Nephron progenitor cell (in vitro differentiated cells): ENCODE measurements at regions not wholly inside any gene's neighbourhood (a gene's known extent, or its start where the extent isn't known, plus 50 kb on each side); places are given as distances from the start of the nearest gene placed in this dataset.

Experiments
- DNase-seq: peaks from one replicate; pipeline ENCODE4 v3.0.0; 2021
- H3K27ac Mint-ChIP-seq: 2 replicates; pipeline ENCODE4 v1.8.0; 2021; ENCODE audit warnings: mild to moderate bottlenecking, moderate library complexity, mixed read lengths
- H3K27me3 Mint-ChIP-seq: 2 replicates; pipeline ENCODE4 v1.8.0; 2021; ENCODE audit warnings: mild to moderate bottlenecking, low read depth, mixed read lengths; ENCODE audit not compliant: poor library complexity
- H3K36me3 Mint-ChIP-seq: 2 replicates; pipeline ENCODE4 v1.8.0; 2021; ENCODE audit warnings: low read depth, mixed read lengths
- H3K4me1 Mint-ChIP-seq: 2 replicates; pipeline ENCODE4 v1.8.0; 2021; ENCODE audit warnings: mixed read lengths
- H3K4me3 Mint-ChIP-seq: 2 replicates; pipeline ENCODE4 v1.8.0; 2021; ENCODE audit warnings: mild to moderate bottlenecking, moderate library complexity, mixed read lengths
- H3K9me3 Mint-ChIP-seq: 2 replicates; pipeline ENCODE4 v1.8.0; 2021; ENCODE audit warnings: mild to moderate bottlenecking, moderate library complexity, mixed read lengths
- TF ChIP-seq, protein P1 (sequence below): fragments of 200-600 bp; sonication (generic); IDR thresholded peaks from 2 replicates; pipeline ENCODE4 v1.5.0; 2021; ENCODE audit warnings: antibody characterized with exemption

DNA sequence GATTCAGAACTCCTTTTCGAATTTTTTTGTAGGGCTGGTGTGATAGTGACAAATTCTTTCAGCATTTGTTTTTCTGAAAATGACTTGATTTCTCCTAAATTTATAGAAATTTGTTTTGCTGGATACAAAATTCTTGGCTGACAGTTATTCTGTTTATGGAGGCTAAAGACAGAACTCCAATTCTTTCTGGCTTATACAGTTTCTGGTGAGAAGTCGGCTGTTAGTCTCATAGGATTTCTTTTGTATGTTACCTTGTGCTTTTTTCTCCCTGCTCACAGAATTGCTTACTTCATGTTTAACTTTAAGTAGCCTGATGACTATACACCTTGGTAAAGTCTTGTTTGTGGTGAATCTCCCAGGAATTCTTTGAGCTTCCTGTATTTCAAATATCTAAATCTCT is 1264.6 kb downstream of the NSUN3 start:
- TF ChIP-seq, protein P1, sequence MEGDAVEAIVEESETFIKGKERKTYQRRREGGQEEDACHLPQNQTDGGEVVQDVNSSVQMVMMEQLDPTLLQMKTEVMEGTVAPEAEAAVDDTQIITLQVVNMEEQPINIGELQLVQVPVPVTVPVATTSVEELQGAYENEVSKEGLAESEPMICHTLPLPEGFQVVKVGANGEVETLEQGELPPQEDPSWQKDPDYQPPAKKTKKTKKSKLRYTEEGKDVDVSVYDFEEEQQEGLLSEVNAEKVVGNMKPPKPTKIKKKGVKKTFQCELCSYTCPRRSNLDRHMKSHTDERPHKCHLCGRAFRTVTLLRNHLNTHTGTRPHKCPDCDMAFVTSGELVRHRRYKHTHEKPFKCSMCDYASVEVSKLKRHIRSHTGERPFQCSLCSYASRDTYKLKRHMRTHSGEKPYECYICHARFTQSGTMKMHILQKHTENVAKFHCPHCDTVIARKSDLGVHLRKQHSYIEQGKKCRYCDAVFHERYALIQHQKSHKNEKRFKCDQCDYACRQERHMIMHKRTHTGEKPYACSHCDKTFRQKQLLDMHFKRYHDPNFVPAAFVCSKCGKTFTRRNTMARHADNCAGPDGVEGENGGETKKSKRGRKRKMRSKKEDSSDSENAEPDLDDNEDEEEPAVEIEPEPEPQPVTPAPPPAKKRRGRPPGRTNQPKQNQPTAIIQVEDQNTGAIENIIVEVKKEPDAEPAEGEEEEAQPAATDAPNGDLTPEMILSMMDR = no peak
- H3K27me3 Mint-ChIP-seq = no peaks in the 10 kb centered on the region
- H3K36me3 Mint-ChIP-seq = no peaks in the 10 kb centered on the region
- H3K27ac Mint-ChIP-seq = no peak overlapping the region
- H3K9me3 Mint-ChIP-seq = peaks cover 24% of the 10 kb centered on the region
- no peak for DNase-seq
- no peaks in the 10 kb centered on the region for H3K4me1 Mint-ChIP-seq
- H3K4me3 Mint-ChIP-seq = no peak overlapping the region

DNA sequence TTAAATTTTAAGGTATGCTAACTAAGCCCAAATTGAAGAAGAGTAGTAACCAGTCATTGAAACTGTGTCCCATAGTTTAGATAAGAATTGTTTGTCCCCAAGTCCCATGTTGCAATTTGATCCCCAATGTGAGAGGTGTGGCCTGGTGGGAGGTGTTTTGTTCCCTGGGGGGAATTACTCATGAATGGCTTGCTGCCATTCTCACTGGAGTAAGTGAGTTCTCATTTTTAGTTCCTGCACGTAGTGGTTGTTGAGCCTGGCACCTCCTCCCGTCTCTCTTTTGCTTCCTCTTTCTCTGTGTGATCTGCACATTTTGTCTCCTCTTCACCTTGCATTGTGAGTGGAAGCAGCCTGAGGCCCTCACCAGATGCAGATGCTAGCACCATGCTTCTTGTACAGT is 1271.0 kb downstream of the NSUN3 start:
- H3K4me3 Mint-ChIP-seq = no peak overlapping the region
- DNase-seq = no peak
- no peaks in the 10 kb centered on the region for H3K36me3 Mint-ChIP-seq
- H3K4me1 Mint-ChIP-seq = no peaks in the 10 kb centered on the region
- TF ChIP-seq, protein P1 = no peak
- no peaks in the 10 kb centered on the region for H3K27me3 Mint-ChIP-seq
- H3K9me3 Mint-ChIP-seq = no peaks in the 10 kb centered on the region
- no peak overlapping the region for H3K27ac Mint-ChIP-seq

DNA sequence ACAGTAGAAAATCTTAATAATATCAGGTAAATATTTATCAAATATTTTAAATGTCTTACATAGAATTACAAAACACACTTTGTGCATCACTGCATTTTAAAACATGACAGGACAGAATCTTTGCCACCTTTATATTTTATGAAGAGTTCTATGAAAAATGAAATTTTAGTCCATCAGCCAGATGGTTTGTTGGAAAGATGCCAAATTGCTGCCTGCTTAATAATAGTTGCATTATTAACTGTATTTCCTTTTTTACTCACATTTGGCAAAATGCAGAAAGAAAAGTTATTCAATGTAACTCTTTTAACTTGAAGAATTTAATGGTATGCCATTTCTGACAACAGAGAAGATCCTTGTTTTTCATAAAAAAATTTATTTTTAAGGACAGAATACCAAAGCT is 1271.6 kb downstream of the NSUN3 start:
- DNase-seq = no peak
- no peak overlapping the region for H3K4me3 Mint-ChIP-seq
- no peaks in the 10 kb centered on the region for H3K27me3 Mint-ChIP-seq
- no peaks in the 10 kb centered on the region for H3K36me3 Mint-ChIP-seq
- H3K4me1 Mint-ChIP-seq = no peaks in the 10 kb centered on the region
- H3K27ac Mint-ChIP-seq = no peak overlapping the region
- no peaks in the 10 kb centered on the region for H3K9me3 Mint-ChIP-seq
- TF ChIP-seq, protein P1 = no peak

DNA sequence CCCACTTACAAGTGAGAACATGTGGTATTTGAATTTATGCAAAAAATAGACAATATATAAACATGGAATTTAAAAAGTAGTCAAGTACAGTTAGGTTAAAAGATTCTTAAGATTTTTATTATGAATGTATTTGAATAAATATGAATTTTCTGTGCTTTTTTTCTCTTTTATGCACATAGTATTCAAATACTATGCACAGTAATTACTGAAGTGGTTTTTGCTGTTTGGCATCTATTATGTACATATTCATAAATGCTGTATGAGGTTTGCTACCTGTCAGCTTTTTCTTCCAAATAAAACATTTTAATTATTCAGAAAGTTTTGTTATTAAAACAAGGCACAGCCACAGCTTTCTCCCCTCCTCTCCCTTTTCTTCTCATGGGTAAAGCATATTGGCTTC is 1272.7 kb downstream of the NSUN3 start:
- H3K36me3 Mint-ChIP-seq = no peaks in the 10 kb centered on the region
- H3K9me3 Mint-ChIP-seq = no peaks in the 10 kb centered on the region
- TF ChIP-seq, protein P1 = no peak
- no peak overlapping the region for H3K27ac Mint-ChIP-seq
- no peak for DNase-seq
- no peak overlapping the region for H3K4me3 Mint-ChIP-seq
- H3K4me1 Mint-ChIP-seq = no peaks in the 10 kb centered on the region
- H3K27me3 Mint-ChIP-seq = no peaks in the 10 kb centered on the region

DNA sequence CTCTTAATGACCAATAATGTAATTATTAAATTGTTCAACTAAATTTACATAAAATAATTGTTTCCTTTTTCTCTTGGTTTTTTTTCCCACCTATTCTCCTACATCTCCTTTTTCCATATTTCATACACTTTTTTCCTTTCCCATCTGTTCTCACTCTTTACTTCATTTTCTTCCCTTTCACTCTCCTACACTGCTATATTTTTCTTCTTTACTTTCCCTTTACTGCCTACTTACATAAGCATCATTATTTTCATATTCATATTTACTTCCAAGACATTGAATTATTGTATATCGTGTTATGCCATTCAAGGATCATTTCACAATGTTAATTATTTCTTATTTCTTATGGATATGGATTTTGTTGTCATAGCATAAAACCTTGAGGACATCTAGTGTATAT is 1275.6 kb downstream of the NSUN3 start:
- Mint-ChIP-seq H3K36me3 (no peaks in the 10 kb centered on the region), H3K9me3 (no peaks in the 10 kb centered on the region), H3K27me3 (peaks cover 4% of the 10 kb centered on the region), H3K4me1 (peaks cover 9% of the 10 kb centered on the region), H3K4me3 (no peak overlapping the region), H3K27ac (no peak overlapping the region)
- DNase-seq = no peak
- TF ChIP-seq, protein P1 = no peak

DNA sequence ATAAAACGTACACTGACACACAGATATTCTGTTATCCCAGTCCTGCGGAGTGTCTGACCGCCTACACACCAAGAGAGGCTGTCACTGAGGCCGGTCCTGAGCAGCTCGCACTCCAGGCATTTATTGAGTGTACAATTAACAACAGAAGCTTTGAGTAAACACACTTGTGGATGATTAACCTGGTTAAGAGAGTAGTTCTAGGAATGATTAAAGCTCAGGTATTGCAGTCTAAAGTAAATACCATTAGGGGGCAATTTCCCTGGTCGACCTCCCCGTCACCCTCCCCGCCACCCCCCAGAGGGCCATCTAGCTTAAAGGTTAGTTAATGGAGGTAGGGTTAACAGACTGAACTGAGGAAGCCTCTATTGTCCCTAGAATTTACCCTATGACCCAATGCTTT is 1278.5 kb downstream of the NSUN3 start:
- Mint-ChIP-seq H3K27ac (no peak overlapping the region), H3K4me1 (peaks cover 13% of the 10 kb centered on the region), H3K36me3 (no peaks in the 10 kb centered on the region), H3K27me3 (peaks cover 4% of the 10 kb centered on the region), H3K4me3 (no peak overlapping the region), H3K9me3 (no peaks in the 10 kb centered on the region)
- DNase-seq = no peak
- TF ChIP-seq, protein P1 = no peak
